GM19043 (cell line): ENCODE measurements at regions not wholly inside any gene's neighbourhood (a gene's known extent, or its start where the extent isn't known, plus 50 kb on each side); places are given as distances from the start of the nearest gene placed in this dataset.
"Not testable (repeated sequence)": the region's sequence is repeated elsewhere in the genome, so short reads cannot be mapped to it uniquely, and the experiment has no call there.

Experiments
- ATAC-seq: cut with Tn5 transposase; IDR thresholded peaks from one replicate; pipeline ENCODE4 v1.9.1; 2021; ENCODE audit warnings: low read depth; ENCODE audit not compliant: unreplicated experiment

GRCh38 chr14:71739273-71739990 lies 192.8 kb upstream of the RGS6 start:
- no peak for ATAC-seq

- ATAC-seq = no peak
Observed at GRCh38 chr14:71741241-71741640, 191.0 kb upstream of the RGS6 start.

GRCh38 chr14:71742485-71742884 lies 189.7 kb upstream of the RGS6 start:
- no peak for ATAC-seq

GRCh38 chr14:71745072-71745471 lies 187.2 kb upstream of the RGS6 start:
- ATAC-seq = no peak

- no peak for ATAC-seq
Observed at GRCh38 chr14:71748196-71748595, 184.0 kb upstream of the RGS6 start.

- no peak for ATAC-seq
Observed at GRCh38 chr14:71749613-71750238, 182.5 kb upstream of the RGS6 start.

GRCh38 chr14:71751264-71751663 lies 181.0 kb upstream of the RGS6 start:
- ATAC-seq = no peak

- ATAC-seq = no peak
Observed at GRCh38 chr14:71752111-71752738, 180.0 kb upstream of the RGS6 start.

GRCh38 chr14:71753126-71753830 lies 179.0 kb upstream of the RGS6 start:
- ATAC-seq = no peak

- ATAC-seq = no peak
Observed at GRCh38 chr14:71753976-71754375, 178.3 kb upstream of the RGS6 start.

- ATAC-seq = no peak
Observed at GRCh38 chr14:71754422-71755095, 177.7 kb upstream of the RGS6 start.

GRCh38 chr14:71758229-71758951 lies 173.8 kb upstream of the RGS6 start:
- no peak for ATAC-seq

GRCh38 chr14:71762575-71762974 lies 169.7 kb upstream of the RGS6 start:
- ATAC-seq = no peak

- no peak for ATAC-seq
Observed at GRCh38 chr14:71764701-71765382, 167.4 kb upstream of the RGS6 start.

GRCh38 chr14:71765505-71765904 lies 166.7 kb upstream of the RGS6 start:
- no peak for ATAC-seq

GRCh38 chr14:71770431-71770830 lies 161.8 kb upstream of the RGS6 start:
- ATAC-seq = no peak

- ATAC-seq = not testable (repeated sequence)
Observed at GRCh38 chr14:71771421-71771820, 160.8 kb upstream of the RGS6 start.

GRCh38 chr14:71771996-71772395 lies 160.2 kb upstream of the RGS6 start:
- not testable (repeated sequence) for ATAC-seq

- no peak for ATAC-seq
Observed at GRCh38 chr14:71773898-71774481, 158.2 kb upstream of the RGS6 start.
